H9 (cell line): ENCODE measurements at regions not wholly inside any gene's neighbourhood (a gene's known extent, or its start where the extent isn't known, plus 50 kb on each side); places are given as distances from the start of the nearest gene placed in this dataset.

Experiments used
- DNase-seq: peaks from one replicate; pipeline ENCODE4 v3.0.0-alpha.2; 2017
- H2AFZ ChIP-seq: one replicate; pipeline ENCODE4 v1.6.1; 2013; ENCODE audit warnings: mild to moderate bottlenecking, low read length, control low read depth, moderate library complexity
- H2AK5ac ChIP-seq: 2 replicates; pipeline ENCODE4 v1.6.1; 2013; ENCODE audit warnings: low read length, control low read depth, mixed read lengths; ENCODE audit not compliant: insufficient read length
- H2BK120ac ChIP-seq: one replicate; pipeline ENCODE4 v1.6.1; 2013; ENCODE audit warnings: low read depth, mild to moderate bottlenecking, low read length, control low read depth, inconsistent platforms; ENCODE audit not compliant: poor library complexity, severe bottlenecking
- H2BK12ac ChIP-seq: 2 replicates; pipeline ENCODE4 v1.6.1; 2013; ENCODE audit warnings: low read length, control low read depth, mixed read lengths, low read depth; ENCODE audit not compliant: insufficient read length
- H2BK15ac ChIP-seq: 2 replicates; pipeline ENCODE4 v1.6.1; 2013; ENCODE audit warnings: low read depth, low read length, control low read depth
- H2BK20ac ChIP-seq: one replicate; pipeline ENCODE4 v1.6.1; 2013; ENCODE audit warnings: low read depth, mild to moderate bottlenecking, low read length, control low read depth, inconsistent platforms; ENCODE audit not compliant: poor library complexity, severe bottlenecking
- H2BK5ac ChIP-seq: 2 replicates; pipeline ENCODE4 v1.6.1; 2013; ENCODE audit warnings: low read length, control low read depth, mixed read lengths; ENCODE audit not compliant: insufficient read length
- H3K14ac ChIP-seq: 2 replicates; pipeline ENCODE4 v1.6.1; 2013; ENCODE audit warnings: low read length, control low read depth; ENCODE audit not compliant: insufficient read depth
- H3K18ac ChIP-seq: 2 replicates; pipeline ENCODE4 v1.6.1; 2013; ENCODE audit warnings: low read depth, mild to moderate bottlenecking, mixed read lengths, low read length, control low read depth; ENCODE audit not compliant: insufficient read length
- H3K23ac ChIP-seq: 2 replicates; pipeline ENCODE4 v1.6.1; 2013; ENCODE audit warnings: low read length, control low read depth, mixed read lengths, low read depth; ENCODE audit not compliant: insufficient read length
- H3K23me2 ChIP-seq: 2 replicates; pipeline ENCODE4 v1.6.1; 2013; ENCODE audit warnings: low read depth, mild to moderate bottlenecking, mixed read lengths, low read length, control low read depth; ENCODE audit not compliant: insufficient read length, poor library complexity, severe bottlenecking
- H3K27ac ChIP-seq: 2 replicates; pipeline ENCODE4 v1.5.1; 2013; ENCODE audit warnings: low read length, control low read depth, mixed read lengths, low read depth; ENCODE audit not compliant: insufficient read length
- H3K27me3 ChIP-seq: 2 replicates; pipeline ENCODE4 v1.6.1; 2013; ENCODE audit warnings: low read length, control low read depth, inconsistent platforms; ENCODE audit not compliant: insufficient read depth
- H3K4ac ChIP-seq: 2 replicates; pipeline ENCODE4 v1.6.1; 2013; ENCODE audit warnings: low read depth, mild to moderate bottlenecking, control low read depth, inconsistent platforms, low read length, moderate library complexity
- H3K4me1 ChIP-seq: 2 replicates; pipeline ENCODE4 v1.6.1; 2013; ENCODE audit warnings: low read length, control low read depth, inconsistent platforms; ENCODE audit not compliant: insufficient read depth
- H3K4me2 ChIP-seq: 2 replicates; pipeline ENCODE4 v1.6.1; 2013; ENCODE audit warnings: low read length, control low read depth, mixed read lengths; ENCODE audit not compliant: insufficient read length, insufficient read depth
- H3K56ac ChIP-seq: 2 replicates; pipeline ENCODE4 v1.6.1; 2013; ENCODE audit warnings: low read depth, mild to moderate bottlenecking, mixed read lengths, low read length, control low read depth; ENCODE audit not compliant: insufficient read length
- H3K79me1 ChIP-seq: 2 replicates; pipeline ENCODE4 v1.6.1; 2013; ENCODE audit warnings: low read depth, mild to moderate bottlenecking, moderate library complexity, low read length, control low read depth, inconsistent platforms; ENCODE audit not compliant: insufficient read depth, poor library complexity, severe bottlenecking
- H3K79me2 ChIP-seq: 2 replicates; pipeline ENCODE4 v1.6.1; 2013; ENCODE audit warnings: low read length, control low read depth, inconsistent platforms; ENCODE audit not compliant: insufficient read depth
- H3K9ac ChIP-seq: 2 replicates; pipeline ENCODE4 v1.6.1; 2013; ENCODE audit warnings: low read length, control low read depth, mixed read lengths; ENCODE audit not compliant: insufficient read length; ENCODE audit errors: extremely low read depth
- H3K9me3 ChIP-seq: one replicate; pipeline ENCODE4 v1.6.1; 2013; ENCODE audit warnings: low read depth, low read length, inconsistent platforms; ENCODE audit not compliant: control insufficient read depth
- H3T11ph ChIP-seq: one replicate; pipeline ENCODE4 v1.6.1; 2013; ENCODE audit warnings: mild to moderate bottlenecking, low read length, control low read depth, inconsistent platforms
- H4K20me1 ChIP-seq: one replicate; pipeline ENCODE4 v1.6.1; 2013; ENCODE audit not compliant: control insufficient read depth, insufficient read length, insufficient read depth
- H4K5ac ChIP-seq: 2 replicates; pipeline ENCODE4 v1.6.1; 2013; ENCODE audit warnings: low read depth, mild to moderate bottlenecking, mixed read lengths, low read length, control low read depth; ENCODE audit not compliant: insufficient read length
- H4K8ac ChIP-seq: replicated peaks from 2 replicates; pipeline ENCODE4 v1.6.1; 2013; ENCODE audit warnings: low read length, control low read depth, mixed read lengths, low read depth; ENCODE audit not compliant: insufficient read length
- H4K91ac ChIP-seq: 2 replicates; pipeline ENCODE4 v1.6.1; 2013; ENCODE audit warnings: low read depth, mild to moderate bottlenecking, moderate library complexity, mixed read lengths, low read length, control low read depth; ENCODE audit not compliant: insufficient read length
- H3K27ac Mint-ChIP-seq, 3 experiments: 2 replicates in 2 of 3; 3 replicates in 1 of 3; pipeline ENCODE4 v1.8.0; 2020 to 2021; ENCODE audit warnings: mixed read lengths in 3 of 3, mild to moderate bottlenecking in 1 of 3, moderate library complexity in 1 of 3
- H3K27me3 Mint-ChIP-seq: 2 replicates; pipeline ENCODE4 v1.8.0; 2021; ENCODE audit warnings: low read depth, mild to moderate bottlenecking, moderate library complexity, mixed read lengths
- H3K36me3 Mint-ChIP-seq, 3 experiments: 2 replicates in 2 of 3; 3 replicates in 1 of 3; pipeline ENCODE4 v1.8.0; 2020 to 2021; ENCODE audit warnings: low read depth in 3 of 3, mixed read lengths in 3 of 3; ENCODE audit not compliant: insufficient read depth in 1 of 3
- H3K4me1 Mint-ChIP-seq, 2 experiments: 2 replicates each; pipeline ENCODE4 v1.8.0; 2020; ENCODE audit warnings: mixed read lengths in 2 of 2
- H3K4me3 Mint-ChIP-seq, 2 experiments: 2 replicates in 1 of 2; 3 replicates in 1 of 2; pipeline ENCODE4 v1.8.0; 2020 to 2021; ENCODE audit warnings: mild to moderate bottlenecking in 2 of 2, mixed read lengths in 2 of 2, moderate library complexity in 1 of 2
- H3K9me3 Mint-ChIP-seq, 2 experiments: 2 replicates in 1 of 2; 3 replicates in 1 of 2; pipeline ENCODE4 v1.8.0; 2020; ENCODE audit warnings: mild to moderate bottlenecking in 2 of 2, mixed read lengths in 2 of 2, moderate library complexity in 1 of 2
- WGBS: extraction: QIAGEN DNeasy Blood & Tissue Kit; methylation state at CpG from one replicate; pipeline ENCODE4 v1.1.7; 2013; ENCODE audit warnings: missing lambda C conversion rate, low lambda C conversion rate, mixed read lengths; ENCODE audit not compliant: insufficient read length; ENCODE audit errors: extremely low coverage; 5-methylcytosine and 5-hydroxymethylcytosine counted together
- TF ChIP-seq, protein P1 (sequence below): fragments of 200-600 bp; sonication (generic); conservative IDR thresholded peaks from 3 replicates; pipeline ENCODE4 v1.8.0; 2021; ENCODE audit warnings: antibody characterized with exemption, mild to moderate bottlenecking

DNA sequence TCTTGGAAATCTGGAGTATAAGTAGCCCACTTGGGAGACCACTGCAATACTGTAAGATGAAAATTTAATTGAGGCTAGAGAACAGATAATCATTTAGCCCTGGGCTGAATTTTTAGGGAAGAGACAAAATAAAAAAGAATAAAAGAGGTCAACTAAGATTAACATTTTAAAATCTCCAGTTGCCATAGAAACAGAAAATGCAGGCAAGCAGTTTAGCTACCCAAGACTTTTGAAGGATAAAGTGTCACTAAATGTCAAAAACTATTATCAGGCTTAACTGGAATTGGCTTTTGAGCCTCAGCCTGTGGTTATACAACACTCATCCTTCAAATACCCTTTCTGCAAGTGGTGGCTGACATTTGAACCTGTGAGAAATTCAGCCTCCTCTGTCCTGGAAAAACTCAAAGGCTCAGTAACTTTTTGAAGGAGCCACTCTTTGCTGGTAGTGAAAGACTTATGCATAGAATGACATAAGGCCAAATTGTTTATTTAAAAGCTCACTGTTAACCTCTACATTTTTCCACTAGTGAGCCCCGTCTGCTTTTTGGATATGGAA is 220.7 kb upstream of the KCNJ16 start:
- DNase-seq, result no peak
- H3K36me3 Mint-ChIP-seq, result peaks cover 4 to 8% (median 4%) of the 10 kb centered on the region in 3 experiments; a peak in 6 of 7 replicates
- peaks cover 5 to 6% of the 10 kb centered on the region in 2 experiments for H3K9me3 Mint-ChIP-seq
- Histone ChIP-seq H3T11ph (no peak overlapping the region), H2BK15ac (no peak overlapping the region), H3K23me2 (no peaks in the 10 kb centered on the region), H3K79me2 (no peaks in the 10 kb centered on the region), H3K23ac (no peak overlapping the region), H3K27ac (no peak overlapping the region), H2AK5ac (no peak overlapping the region), H4K8ac (no peak overlapping the region), H3K18ac (no peak overlapping the region), H3K14ac (no peak overlapping the region), H2BK120ac (no peak overlapping the region), H2AFZ (no peak overlapping the region), H2BK20ac (no peak overlapping the region), H3K4me1 (no peaks in the 10 kb centered on the region), H4K20me1 (no peaks in the 10 kb centered on the region), H3K56ac (no peak overlapping the region), H3K79me1 (no peaks in the 10 kb centered on the region), H3K9ac (no peak overlapping the region), H3K9me3 (no peaks in the 10 kb centered on the region), H2BK5ac (no peak overlapping the region), H4K5ac (no peak overlapping the region), H3K4ac (no peak overlapping the region), H3K27me3 (no peaks in the 10 kb centered on the region), H4K91ac (no peak overlapping the region), H2BK12ac (no peak overlapping the region), H3K4me2 (no peak overlapping the region)
- H3K4me1 Mint-ChIP-seq, result no peaks in the 10 kb centered on the region
- TF ChIP-seq, protein P1, sequence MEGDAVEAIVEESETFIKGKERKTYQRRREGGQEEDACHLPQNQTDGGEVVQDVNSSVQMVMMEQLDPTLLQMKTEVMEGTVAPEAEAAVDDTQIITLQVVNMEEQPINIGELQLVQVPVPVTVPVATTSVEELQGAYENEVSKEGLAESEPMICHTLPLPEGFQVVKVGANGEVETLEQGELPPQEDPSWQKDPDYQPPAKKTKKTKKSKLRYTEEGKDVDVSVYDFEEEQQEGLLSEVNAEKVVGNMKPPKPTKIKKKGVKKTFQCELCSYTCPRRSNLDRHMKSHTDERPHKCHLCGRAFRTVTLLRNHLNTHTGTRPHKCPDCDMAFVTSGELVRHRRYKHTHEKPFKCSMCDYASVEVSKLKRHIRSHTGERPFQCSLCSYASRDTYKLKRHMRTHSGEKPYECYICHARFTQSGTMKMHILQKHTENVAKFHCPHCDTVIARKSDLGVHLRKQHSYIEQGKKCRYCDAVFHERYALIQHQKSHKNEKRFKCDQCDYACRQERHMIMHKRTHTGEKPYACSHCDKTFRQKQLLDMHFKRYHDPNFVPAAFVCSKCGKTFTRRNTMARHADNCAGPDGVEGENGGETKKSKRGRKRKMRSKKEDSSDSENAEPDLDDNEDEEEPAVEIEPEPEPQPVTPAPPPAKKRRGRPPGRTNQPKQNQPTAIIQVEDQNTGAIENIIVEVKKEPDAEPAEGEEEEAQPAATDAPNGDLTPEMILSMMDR, result no peak
- no peak overlapping the region for H3K27ac Mint-ChIP-seq
- H3K27me3 Mint-ChIP-seq, result no peaks in the 10 kb centered on the region
- WGBS, result no CpG with 5 or more reads among the region's 1 CpG
- H3K4me3 Mint-ChIP-seq, result no peak overlapping the region
